ENCODE measurements at regions not wholly inside any gene's neighbourhood (a gene's known extent, or its start where the extent isn't known, plus 50 kb on each side); places are given as distances from the start of the nearest gene placed in this dataset.

DNA sequence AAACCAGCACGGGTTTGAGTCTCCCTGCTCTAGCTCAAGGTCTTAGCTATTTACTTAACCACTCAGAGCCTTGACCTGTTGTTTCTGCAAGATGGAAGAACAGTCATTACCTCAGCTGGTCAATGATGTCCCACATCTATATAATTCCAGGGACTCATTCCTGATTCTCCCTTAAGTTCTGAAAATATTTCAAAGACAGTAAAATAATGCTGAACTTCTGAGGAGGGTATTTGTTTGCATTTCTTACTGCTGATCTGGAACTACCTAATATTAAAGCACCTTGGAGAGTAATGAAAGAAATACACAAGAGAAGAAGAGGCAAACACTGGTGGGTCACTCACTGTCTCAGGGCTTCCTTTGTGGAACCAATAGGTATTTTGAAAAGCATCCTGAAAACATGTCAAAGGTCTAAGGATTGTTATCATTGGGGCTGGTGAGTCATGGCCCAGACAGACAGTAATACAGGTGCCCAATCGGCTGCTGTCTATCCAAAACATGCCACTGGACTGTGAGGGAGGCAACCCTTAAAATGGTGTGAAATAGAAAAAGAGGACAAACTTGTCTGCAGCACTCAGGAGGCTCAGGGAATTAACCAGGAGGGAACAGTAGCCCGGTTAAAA is 88.7 kb upstream of the EGLN3 start:
- DNase-seq (ENCODE audit: low read depth): no peak

DNA sequence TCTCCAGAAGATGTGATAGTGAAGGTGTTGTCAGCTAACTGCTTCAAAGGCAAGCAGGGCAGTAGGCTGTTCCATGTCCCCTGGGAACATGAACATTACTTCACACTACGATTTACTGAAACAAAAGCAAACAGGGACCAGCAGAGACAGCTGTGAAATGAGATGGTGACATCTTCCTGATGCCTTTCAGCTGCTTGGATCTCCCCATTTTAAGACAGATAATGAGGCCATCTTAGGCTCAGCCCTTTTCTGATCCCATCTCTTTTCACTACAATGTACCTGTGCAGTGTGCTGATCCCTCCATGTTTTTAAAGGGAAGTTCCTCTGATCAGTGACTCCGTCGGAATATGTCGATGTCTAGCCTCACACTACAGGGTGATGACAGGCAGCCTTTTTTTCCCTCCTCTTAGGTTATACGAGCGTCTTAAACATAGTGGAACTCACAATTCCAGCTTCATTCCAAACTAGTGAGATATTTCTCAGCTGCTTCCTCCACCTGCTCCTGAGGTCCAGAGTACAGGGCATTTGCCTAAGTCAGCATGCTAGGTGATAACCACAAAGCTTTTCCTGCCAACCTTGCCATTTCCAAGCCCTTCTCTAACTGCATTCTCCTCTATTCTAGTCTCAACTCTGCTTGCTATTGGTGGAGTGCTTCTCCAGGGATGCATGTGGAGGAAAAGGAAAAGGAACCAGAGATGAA is 87.6 kb upstream of the EGLN3 start:
- no peak for DNase-seq (ENCODE audit: low read depth)

DNA sequence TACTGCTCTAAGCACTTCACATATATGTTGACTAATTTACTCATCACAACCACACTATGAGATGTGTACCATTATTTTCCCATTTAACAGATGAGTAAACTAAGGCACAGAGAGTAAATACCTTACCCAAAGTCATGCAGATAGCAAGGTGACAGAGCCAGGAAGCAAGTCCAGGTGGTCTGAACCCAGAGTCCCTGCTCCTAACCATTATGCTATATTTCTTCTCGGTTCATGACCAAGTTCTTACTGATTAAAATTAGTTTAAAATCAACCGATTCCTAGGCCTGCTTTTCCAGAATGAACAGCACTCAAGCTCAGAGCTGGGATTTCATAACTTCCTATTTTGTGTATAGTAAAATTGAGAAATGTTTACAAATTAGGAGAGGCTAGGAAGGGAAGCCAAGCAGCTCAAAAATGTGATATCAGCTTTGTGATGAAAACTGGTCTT is 85.5 kb upstream of the EGLN3 start:
- DNase-seq (ENCODE audit: low read depth): no peak

DNA sequence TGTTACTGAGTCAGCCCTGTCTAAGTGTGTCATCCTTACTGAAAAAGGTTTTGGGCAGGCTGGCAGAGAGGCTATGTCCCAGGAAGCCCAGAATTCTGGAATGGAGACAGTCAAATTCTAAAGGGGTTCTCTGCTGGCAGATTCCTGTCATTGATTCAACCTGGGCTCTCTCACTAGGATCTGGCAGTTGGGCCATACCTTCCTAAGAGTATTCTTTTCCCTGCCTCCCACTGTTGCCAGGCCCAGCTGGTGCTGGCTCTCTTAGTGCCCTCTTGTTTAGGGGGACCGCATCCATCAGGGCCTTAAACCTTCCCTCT is 85.0 kb upstream of the EGLN3 start:
- no peak for DNase-seq (ENCODE audit: low read depth)

DNA sequence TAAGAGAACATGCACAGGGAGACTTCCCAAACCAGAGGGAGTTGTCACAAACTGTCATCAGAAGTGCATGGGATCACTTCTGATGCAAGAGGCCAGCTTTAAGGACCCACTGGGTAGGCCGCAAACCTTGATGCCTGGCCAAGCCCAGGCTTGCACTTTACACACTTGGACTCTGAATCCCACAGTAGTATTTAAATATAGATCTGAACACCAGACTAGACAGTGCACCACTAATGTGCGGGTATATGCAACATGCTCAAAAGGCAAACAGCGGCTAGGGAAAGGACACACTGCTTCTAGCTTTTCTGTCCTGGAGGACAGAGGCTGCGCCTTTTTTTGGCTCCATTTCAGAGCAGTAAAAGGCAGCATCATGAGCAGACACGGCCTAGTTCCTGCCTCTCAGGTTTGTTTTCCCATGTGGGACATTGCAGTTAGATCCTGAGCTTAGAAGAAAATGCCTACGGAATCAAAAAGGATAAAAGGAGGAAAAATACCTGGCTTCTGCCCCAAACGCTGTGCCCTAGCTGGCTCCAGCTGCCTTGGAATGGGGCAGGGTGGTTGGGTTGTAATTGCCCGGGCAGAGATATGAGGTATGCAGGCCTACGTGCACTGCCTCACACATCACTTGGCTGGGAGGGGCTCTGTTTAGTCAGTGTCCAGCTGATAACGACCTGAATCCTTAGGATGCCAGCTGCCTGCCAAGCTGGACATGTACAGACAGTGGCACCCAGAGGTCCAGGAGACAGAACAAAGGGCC is 84.5 kb upstream of the EGLN3 start:
- no peak for DNase-seq (ENCODE audit: low read depth)

DNA sequence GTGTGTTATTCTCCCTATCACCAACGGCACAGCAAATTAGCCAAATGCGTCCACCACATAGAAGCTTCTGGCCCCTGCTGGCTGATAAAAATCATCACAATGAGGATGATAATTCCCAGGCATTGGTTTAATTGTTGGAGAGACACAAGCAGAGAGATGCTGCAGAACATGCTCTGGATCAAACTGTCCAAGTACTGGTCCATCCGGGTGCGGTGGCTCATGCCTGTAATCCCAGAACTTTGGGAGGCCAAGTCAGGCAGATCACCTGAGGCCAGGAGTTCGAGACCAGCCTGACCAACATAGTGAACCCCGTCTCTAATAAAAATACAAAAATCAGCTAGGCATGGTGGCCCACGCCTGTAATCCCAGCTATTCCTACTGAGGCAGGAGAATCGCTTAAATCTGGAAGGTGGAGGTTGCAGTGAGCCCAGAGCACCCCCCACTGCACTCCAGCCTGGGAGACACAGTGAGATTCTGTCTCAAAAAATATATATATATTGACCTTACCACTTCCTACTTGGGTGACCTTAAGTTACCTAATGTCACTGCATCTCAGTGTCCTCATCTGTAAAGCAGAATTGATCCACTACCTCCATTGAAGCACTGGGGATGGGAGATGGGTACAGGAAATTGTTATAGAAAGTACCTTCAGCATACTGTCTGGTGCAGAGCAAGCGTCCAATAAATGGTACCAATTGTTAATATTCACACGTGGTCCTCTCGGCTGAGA is 83.7 kb upstream of the EGLN3 start:
- no peak for DNase-seq (ENCODE audit: low read depth)

DNA sequence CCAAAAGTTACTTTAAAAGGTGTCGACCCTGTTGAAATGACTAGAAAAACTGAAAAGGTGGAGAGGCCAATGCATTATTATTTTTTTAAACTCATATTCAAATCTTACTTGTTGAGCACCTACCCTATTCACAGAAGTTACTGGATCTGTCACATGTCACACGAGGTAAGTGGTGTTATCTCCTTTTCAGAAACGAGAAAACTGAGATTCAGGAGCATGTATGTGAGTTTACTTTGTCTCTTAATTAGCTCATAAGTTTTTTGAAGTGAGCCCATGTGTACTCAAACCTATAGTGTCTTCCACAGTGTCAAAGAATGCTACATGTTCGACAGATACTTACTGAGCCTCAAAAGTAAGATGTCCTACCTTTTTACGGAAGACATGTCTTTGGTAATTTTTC is 81.8 kb upstream of the EGLN3 start:
- no peak for DNase-seq (ENCODE audit: low read depth)

DNA sequence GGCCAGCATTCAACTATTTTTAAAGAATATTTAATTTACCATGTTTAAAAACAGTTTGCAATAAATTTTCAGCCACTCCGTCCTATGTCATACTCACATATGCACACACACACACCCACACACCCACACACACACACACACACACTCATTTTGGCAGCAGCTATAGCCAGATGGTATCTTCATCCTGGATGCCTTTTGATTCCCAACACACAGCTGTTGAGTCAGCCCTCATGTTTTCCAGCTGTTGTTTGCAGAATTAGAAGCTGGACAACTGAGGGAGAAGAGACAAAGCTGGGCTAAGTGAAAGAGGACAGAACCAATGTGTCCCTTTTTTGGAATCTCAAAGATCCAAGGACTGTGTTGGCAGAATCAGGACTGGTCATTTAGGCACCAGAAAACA is 80.0 kb upstream of the EGLN3 start:
- no peak for DNase-seq (ENCODE audit: low read depth)

DNA sequence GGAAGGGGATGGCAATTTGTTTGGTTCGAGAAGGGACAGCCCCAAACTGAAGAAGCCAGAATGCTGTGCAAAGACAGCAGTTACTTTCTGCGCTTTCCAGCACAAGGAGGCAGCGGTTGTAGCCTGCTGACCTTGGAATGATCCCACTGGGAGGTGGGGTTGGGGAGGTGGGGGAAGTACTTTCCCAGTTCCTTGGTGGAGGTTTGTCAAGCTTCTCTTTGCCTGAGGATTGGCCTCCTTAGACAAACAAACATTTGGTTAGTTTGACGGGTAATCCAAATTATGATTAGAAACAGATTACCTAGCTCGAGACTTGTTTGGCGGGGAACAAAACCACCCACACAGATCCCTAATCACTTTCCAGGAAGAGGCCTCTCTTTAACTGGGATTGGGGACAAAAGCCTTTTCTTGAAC is 79.1 kb upstream of the EGLN3 start:
- no peak for DNase-seq (ENCODE audit: low read depth)

DNA sequence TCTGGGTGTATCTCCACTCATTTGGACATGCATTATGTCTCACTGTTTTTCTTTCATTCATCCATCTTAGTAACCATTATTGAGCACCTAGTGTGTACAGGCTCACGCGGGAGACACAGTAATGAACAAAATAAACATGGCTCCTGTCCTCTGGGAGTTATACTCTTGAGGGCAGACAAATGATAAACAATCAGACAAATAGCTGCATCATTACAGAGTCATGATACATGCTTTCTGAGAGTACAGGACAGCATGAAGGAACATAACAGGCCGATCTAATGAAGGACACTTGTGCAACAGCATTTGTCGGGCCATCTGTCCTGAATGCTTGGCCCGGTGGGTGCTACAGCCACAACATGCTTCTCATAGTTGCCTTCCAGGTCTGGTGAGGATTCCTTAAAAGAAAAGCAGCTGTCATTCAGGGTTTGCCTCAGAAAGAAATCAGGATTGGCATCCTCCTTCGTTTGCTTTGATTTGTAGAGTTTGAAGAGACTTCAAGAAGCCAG is 77.2 kb upstream of the EGLN3 start:
- no peak for DNase-seq (ENCODE audit: low read depth)

DNA sequence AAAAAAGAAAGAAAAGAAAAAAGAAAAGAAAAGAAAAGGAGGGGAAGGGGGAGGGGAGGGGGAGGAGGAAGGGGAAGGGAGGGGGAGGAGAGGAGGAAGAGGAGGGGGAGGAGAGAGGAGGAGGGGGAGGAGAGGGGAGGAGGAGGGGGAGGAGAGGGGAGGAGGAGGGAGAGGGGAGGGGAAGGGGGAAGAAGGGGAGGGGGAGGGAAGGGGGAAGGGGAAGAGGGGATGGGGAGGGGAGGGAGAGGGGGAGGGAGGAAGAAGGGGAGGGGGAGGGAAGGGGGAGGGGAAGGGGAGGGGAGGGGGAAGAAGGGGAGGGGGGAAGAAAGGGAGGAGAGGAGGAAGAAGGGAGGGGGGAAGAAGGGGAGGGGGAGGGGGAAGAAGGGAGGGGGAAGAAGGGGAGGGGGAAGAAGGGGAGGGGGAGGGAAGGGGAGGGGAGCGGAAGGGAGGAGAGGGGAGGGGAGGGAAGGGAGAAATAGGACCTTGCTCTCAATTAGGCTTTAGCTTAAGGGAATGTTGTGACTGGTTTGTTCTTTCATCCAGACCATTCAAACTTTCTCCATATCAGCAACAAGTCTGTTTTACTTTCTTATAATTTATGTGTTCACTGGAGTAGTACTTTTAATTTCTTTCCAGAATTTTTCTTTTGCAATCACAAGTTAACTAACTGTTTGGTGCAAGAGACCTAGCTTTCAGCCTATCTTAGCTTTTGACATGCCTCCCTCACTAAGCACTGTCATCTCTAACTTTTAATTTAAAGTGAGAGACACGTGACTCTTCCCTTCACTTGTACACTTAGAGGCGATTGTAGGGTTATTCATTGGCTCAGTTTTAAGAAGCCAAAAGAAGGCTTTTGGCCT is 76.5 kb upstream of the EGLN3 start:
- DNase-seq (ENCODE audit: low read depth): no peak

DNA sequence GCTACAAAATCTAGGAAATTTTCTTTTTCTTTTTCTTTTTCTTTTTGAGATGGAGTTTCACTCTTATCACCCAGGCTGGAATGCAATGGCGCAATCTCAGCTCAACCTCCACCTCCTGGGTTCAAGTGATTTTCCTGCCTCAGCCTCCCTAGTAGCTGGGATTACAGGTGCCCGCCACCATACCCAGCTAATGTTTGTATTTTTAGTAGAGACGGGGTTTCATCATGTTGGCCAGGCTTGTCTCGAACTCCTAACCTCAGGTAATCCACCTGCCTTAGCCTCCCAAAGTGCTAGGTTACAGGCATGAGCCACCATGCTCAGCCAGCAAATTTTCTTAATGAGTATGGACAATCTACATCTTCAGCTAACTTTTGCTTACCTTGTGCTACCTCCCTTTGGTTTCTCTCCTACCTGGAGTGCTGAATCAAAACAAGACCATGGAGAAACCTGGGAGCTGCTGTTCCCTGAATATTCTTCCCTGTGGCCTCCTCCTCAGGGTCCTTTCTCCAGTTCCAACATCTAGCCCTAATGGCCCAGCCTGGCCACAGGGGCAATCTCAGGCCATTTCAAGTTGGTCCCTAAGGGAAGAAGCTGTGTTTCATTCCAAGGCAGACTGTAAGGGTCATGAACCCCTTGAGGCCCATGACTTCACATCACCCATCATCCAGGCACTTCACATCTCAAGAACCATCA is 74.6 kb upstream of the EGLN3 start:
- no peak for DNase-seq (ENCODE audit: low read depth)

DNA sequence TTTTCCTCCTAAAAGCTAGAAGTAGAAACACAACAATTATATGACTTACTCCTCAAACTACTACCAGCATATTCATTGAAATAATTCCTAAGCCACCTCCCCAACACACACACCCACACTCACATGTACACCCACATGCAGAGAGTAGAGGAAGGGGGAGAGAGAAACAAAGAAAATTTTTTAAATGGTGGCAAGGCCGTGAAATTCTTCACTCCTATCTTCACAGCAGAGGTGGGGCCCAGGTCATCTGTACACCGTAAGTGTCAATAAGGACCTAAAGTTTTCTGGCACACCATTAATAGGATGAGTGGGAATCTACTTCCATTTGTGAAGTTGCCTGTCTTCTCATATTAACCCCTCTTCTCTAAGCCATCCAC is 73.9 kb upstream of the EGLN3 start:
- no peak for DNase-seq (ENCODE audit: low read depth)

DNA sequence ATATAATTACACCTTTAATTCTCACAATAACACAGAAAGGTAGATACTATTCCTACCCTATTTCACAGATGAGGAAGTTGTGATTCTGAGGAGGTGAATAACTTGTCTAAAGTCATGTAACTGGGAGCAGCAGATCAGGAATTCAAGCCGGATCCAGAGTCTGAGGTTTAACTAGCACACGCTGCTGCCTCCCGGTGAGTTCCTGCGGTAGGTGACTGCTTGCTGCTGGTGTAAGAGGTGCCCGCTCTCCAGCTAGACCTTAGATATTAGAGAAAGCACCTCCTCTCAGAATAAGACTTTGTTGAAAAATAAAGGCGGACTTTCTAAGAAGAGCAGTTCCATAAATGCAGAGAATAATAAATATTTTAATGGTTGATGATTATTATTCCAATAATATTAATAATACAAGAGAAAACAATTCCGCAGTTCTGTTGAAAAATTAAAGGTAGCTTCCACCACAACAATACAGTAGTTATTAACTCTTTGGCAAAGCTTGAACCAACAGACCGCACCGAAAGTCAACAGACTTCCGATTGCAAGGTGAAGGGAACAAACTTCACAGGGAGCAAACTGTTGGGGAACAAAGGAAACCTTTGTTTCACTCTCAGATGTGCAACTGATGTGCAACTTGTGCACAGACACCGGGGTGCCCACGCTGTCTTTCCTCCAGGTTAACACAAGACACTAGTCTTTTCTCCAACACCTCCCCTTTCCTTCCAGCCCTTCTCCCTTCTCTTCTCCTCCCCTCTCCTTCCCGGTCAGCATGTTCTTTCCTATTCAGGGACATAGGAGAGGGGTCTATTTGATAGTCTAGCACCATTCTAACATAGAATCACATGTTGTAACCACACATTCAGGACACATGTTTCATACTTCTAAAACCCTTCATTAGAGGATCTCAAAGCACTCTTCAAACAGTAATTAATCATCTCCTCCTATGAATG is 73.2 kb upstream of the EGLN3 start:
- DNase-seq (ENCODE audit: low read depth): no peak

DNA sequence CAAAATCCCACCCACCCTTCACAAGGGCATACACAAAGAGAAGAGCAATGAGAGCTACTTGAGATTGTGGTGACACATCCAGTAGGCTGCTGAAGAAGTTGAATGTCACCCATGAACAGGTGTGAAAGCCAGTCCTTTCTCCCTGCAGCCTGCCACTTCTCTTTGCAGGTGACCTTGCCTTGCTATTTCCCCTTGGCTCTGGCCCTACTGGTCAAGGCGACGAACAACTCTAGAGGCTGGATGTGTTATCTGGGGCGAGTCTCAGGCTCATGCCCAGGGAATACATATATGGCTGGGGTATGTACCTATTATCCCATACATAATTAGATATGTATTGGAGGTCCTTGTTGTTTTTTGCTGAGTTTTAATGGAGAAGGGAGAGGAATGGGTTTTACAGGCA is 70.2 kb upstream of the EGLN3 start:
- DNase-seq (ENCODE audit: low read depth): no peak

DNA sequence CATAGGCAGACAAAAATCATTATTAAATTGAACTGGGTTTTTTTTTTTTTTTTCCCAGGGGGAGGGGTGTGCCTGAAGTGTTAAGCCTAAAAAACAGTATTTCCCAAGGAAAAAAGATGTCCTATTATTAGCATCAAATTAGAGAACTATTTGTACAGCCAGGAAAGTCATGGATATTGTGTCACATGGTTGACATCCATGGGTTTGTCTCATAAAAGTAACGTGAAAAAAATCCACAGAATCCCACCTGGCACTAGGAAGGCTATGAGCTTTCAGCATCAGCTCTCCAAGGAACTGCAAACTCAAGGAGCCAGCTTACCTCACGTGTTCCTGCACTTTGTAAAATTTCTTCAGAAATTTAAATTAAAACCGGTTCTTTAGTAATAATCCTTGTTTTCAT is 69.1 kb upstream of the EGLN3 start:
- no peak for DNase-seq (ENCODE audit: low read depth)

DNA sequence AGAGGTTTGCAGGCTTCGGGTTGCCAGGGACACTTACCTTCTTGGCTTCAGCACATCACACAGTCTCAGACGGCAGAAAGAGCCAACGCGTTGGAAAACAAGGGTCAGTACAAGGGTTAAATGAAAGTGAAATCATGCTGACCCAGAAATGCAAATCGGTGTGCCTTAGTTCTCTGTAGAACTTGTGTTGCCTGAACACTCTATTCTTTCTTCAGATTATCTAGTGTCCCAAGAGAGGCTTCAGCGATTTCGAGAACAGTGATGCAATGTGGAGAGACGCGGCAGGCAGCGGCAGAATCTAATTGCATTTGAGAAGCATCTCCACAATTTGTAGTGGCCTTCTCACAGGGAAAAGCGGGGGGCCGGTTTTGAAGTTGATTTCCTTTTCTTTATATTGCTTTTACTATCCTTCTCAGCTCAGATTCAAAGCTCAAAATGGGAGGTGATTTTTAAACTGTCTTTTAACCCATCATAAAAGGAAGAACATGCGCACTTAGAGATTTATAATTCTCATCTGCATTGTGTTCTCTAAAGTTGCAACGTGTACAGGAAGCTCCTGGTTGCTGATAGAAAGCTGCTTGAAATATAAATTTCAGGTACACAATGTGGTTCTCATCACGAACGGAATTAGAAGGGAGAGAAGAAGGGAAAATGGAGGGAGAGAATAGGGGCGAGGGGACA is 67.8 kb upstream of the EGLN3 start:
- DNase-seq (ENCODE audit: low read depth): no peak

DNA sequence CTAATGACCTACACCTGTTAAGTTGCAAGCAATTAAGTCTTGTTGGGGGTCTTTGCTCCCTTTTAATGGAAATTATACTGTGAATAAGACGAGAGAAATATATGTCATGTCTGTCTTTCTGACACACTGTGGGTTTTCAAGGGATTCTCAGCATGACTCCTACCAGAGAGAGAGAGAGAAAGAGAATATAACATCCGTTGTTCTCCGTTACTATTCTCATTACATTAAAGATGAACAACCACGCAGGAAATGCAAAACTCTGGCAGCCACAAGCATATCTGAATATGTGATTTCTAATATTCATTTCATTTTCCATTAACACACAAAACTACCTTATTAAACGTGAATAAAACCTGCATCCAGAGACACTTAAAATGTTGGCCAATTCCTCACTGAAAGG is 67.3 kb upstream of the EGLN3 start:
- no peak for DNase-seq (ENCODE audit: low read depth)

DNA sequence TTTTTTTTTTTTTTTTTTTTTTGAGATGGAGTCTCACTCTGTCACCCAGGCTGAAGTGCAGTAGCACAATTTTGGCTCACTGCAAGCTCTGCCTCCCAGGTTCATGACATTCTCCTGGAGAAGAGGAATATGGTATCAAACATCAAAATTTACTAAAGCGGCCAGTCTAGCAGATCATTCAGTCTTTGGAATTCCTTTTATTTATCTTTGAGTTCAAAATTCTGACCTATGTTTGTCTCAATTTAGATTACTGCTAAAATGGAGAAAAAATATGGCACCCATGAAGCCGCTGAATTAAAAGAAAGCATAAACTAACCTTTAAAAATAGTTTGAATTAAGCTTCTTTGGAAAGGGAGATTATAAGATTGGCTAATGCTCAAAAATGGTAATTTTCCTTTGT is 64.5 kb upstream of the EGLN3 start:
- DNase-seq (ENCODE audit: low read depth): no peak

All from stimulated activated CD8-positive, alpha-beta memory T cell treated with anti-CD3 and anti-CD28 coated beads, Interleukin-4, amount 100 ng/mL, for 24 hours (primary cell).